Sigmoid colon (tissue), 6 donors: ENCODE measurements at regions not wholly inside any gene's neighbourhood (a gene's known extent, or its start where the extent isn't known, plus 50 kb on each side); places are given as distances from the start of the nearest gene placed in this dataset.

ENCODE experiments used
- DNase-seq: peaks from one replicate; pipeline ENCODE4 v3.0.0-alpha.2; 2019
- H3K27ac ChIP-seq, 4 donors: fragments of 200-600 bp; sonication (generic); one replicate each; pipeline ENCODE4 v1.5.1; 2016 to 2019; ENCODE audit warnings: mild to moderate bottlenecking in 1 of 4
- H3K27me3 ChIP-seq, 3 donors: fragments of 200-600 bp; sonication (generic); one replicate each; pipeline ENCODE4 v1.5.1; 2019; ENCODE audit warnings: mild to moderate bottlenecking in 1 of 3
- H3K36me3 ChIP-seq, 4 donors: fragments of 200-600 bp; sonication (generic); one replicate each; pipeline ENCODE4 v1.5.1; 2016 to 2019
- H3K4me1 ChIP-seq, 4 donors: fragments of 200-600 bp; sonication (generic); one replicate each; pipeline ENCODE4 v1.5.1; 2017 to 2019
- H3K4me3 ChIP-seq, 4 donors: fragments of 200-600 bp; sonication (generic); one replicate each; pipeline ENCODE4 v1.5.1; 2017 to 2019; ENCODE audit warnings: mild to moderate bottlenecking in 2 of 4, moderate library complexity in 1 of 4
- H3K9me3 ChIP-seq, 4 donors: fragments of 200-600 bp in 3 of 4; sonication (generic) in 3 of 4; one replicate each; pipeline versions ENCODE4 v1.5.1 to v1.6.1; 2013 to 2019
- CTCF ChIP-seq, 4 experiments: fragments of 450-650 bp in 3 of 4; fragments of 200-600 bp in 1 of 4; IDR thresholded peaks; one replicate each; pipeline ENCODE4 v1.5.1; 2016 to 2019; ENCODE audit warnings: antibody characterized with exemption in 4 of 4, mild to moderate bottlenecking in 3 of 4, moderate library complexity in 2 of 4
- EP300 ChIP-seq, 4 donors: sonication (generic); formaldehyde crosslinking; IDR thresholded peaks; one replicate each; pipeline ENCODE4 v1.6.1; 2017; ENCODE audit warnings: antibody characterized with exemption in 4 of 4
- POLR2A ChIP-seq, 2 donors: fragments of 450-650 bp; IDR thresholded peaks; one replicate each; pipeline ENCODE4 v1.6.1; 2016; ENCODE audit warnings: antibody characterized with exemption in 2 of 2, mild to moderate bottlenecking in 2 of 2, moderate library complexity in 2 of 2
- POLR2AphosphoS5 ChIP-seq, 4 donors: sonication (generic); formaldehyde crosslinking; IDR thresholded peaks; one replicate each; pipeline ENCODE4 v1.6.1; 2017; ENCODE audit warnings: antibody characterized with exemption in 4 of 4
- WGBS, 2 donors: extraction: QIAGEN DNeasy Blood & Tissue Kit; methylation state at CpG; one replicate each; pipeline ENCODE4 v1.1.7; 2013; 5-methylcytosine and 5-hydroxymethylcytosine counted together
- intact Hi-C: fragments of 100-400 bp; cut with DNase I; formaldehyde crosslinking; loops from one replicate; pipeline ENCODE4 v1.15.1; 2023
- donor health status: healthy with polysubstance abuse.
- donor health status: healthy.

GRCh38 chr2:240351826-240352426, 83.5 kb upstream of the GPC1 start:
- 79 to 82% methylated on average over 14 of the region's 14 CpGs for WGBS, 2 donors
- Histone ChIP-seq H3K27me3 (no peaks in the 10 kb centered on the region), H3K9me3 (no peaks in the 10 kb centered on the region), H3K36me3 (no peaks in the 10 kb centered on the region), H3K4me1 (peaks cover 0 to 37% (median 25%) of the 10 kb centered on the region in 4 donors), H3K4me3 (no peak overlapping the region), H3K27ac (peak overlapping the region in 2 of 4 donors; percentile 64 to 65)
- DNase-seq, result peak; percentile 72
- no peak for TF ChIP-seq POLR2A (IDR thresholded peaks at IDR 0.05)
- TF ChIP-seq EP300 (IDR thresholded peaks at IDR 0.05), result no peak
- TF ChIP-seq POLR2AphosphoS5 (IDR thresholded peaks at IDR 0.05), result peak in 2 of 4 donors; percentile 16 to 54
- intact Hi-C loops, result loop anchor here (5.0 kb wide), 1 partner anchor 85 kb away; the partner anchor contains the start of gene GPC1

GRCh38 chr2:240353086-240353798, 82.2 kb upstream of the GPC1 start:
- Histone ChIP-seq H3K27me3 (no peaks in the 10 kb centered on the region), H3K27ac (no peak overlapping the region), H3K4me3 (no peak overlapping the region), H3K9me3 (no peaks in the 10 kb centered on the region), H3K4me1 (peaks cover 0 to 37% (median 25%) of the 10 kb centered on the region in 4 donors), H3K36me3 (no peaks in the 10 kb centered on the region)
- TF ChIP-seq CTCF (IDR thresholded peaks at IDR 0.05) (no peak), POLR2AphosphoS5 (IDR thresholded peaks at IDR 0.05) (no peak), EP300 (IDR thresholded peaks at IDR 0.05) (no peak), POLR2A (IDR thresholded peaks at IDR 0.05) (no peak)
- WGBS, 2 donors, result 88 to 91% methylated on average over 18 of the region's 18 CpGs
- intact Hi-C loops, result loop anchor here (5.0 kb wide), 1 partner anchor 84 kb away; the partner anchor contains the start of gene GPC1
- peak; percentile 63 for DNase-seq

- Histone ChIP-seq H3K27me3 (no peaks in the 10 kb centered on the region), H3K4me3 (no peak overlapping the region), H3K4me1 (peaks cover 0 to 37% (median 25%) of the 10 kb centered on the region in 4 donors), H3K9me3 (no peaks in the 10 kb centered on the region), H3K36me3 (no peaks in the 10 kb centered on the region), H3K27ac (no peak overlapping the region)
- intact Hi-C loops, result loop anchor here (5.0 kb wide), 1 partner anchor 83 kb away; the partner anchor contains the start of gene GPC1
- TF ChIP-seq POLR2A (IDR thresholded peaks at IDR 0.05) (no peak), POLR2AphosphoS5 (IDR thresholded peaks at IDR 0.05) (no peak), EP300 (IDR thresholded peaks at IDR 0.05) (no peak), CTCF (IDR thresholded peaks at IDR 0.05) (no peak)
- DNase-seq, result peak; percentile 29
- 78 to 85% methylated on average over 9 of the region's 9 CpGs for WGBS, 2 donors
Observed at GRCh38 chr2:240353944-240354343, 81.5 kb upstream of the GPC1 start.

- Histone ChIP-seq H3K27ac (no peak overlapping the region), H3K9me3 (peaks cover under 1 to 4% (median 2%) of the 10 kb centered on the region in 4 donors), H3K4me1 (peaks cover 0 to 37% (median 25%) of the 10 kb centered on the region in 4 donors), H3K36me3 (no peaks in the 10 kb centered on the region), H3K4me3 (no peak overlapping the region), H3K27me3 (no peaks in the 10 kb centered on the region)
- DNase-seq, result no peak
- intact Hi-C loops, result no loop called here
- 80 to 82% methylated on average over 17 of the region's 17 CpGs for WGBS, 2 donors
- TF ChIP-seq POLR2A (IDR thresholded peaks at IDR 0.05) (no peak), EP300 (IDR thresholded peaks at IDR 0.05) (no peak), CTCF (IDR thresholded peaks at IDR 0.05) (no peak), POLR2AphosphoS5 (IDR thresholded peaks at IDR 0.05) (no peak)
Observed at GRCh38 chr2:240355001-240355891, 80.2 kb upstream of the GPC1 start.
